ENCODE measurements at regions not wholly inside any gene's neighbourhood (a gene's known extent, or its start where the extent isn't known, plus 50 kb on each side); places are given as distances from the start of the nearest gene placed in this dataset.

- H3K4me1 ChIP-seq, result no peaks in the 10 kb centered on the region
- no peak for TF ChIP-seq CTCF (IDR thresholded peaks at IDR 0.05)
- no peak for TF ChIP-seq EP300 (IDR thresholded peaks at IDR 0.05)
- no peak for TF ChIP-seq POLR2A (IDR thresholded peaks at IDR 0.05)
- no peak for TF ChIP-seq POLR2AphosphoS5 (IDR thresholded peaks at IDR 0.05)
- no peaks in the 10 kb centered on the region for H3K27me3 ChIP-seq
- no peak overlapping the region for H3K27ac ChIP-seq
- H3K9me3 ChIP-seq, result no peaks in the 10 kb centered on the region
- no peak for DNase-seq
- no peaks in the 10 kb centered on the region for H3K36me3 ChIP-seq
- whole genome bisulfite sequencing, 2 donors, result 69 to 86% methylated on average over 3 of the region's 3 CpGs
- H3K4me3 ChIP-seq, result no peak overlapping the region
- ATAC-seq (ENCODE audit: low FRiP score in 2 of 2), result no peak
Observed at GRCh38 chr5:158123595-158123994, 264.6 kb upstream of the CLINT1 start.

GRCh38 chr5:158121678-158122077 is 262.7 kb upstream of the CLINT1 start:
- Histone ChIP-seq H3K4me1 (no peaks in the 10 kb centered on the region), H3K4me3 (no peak overlapping the region), H3K9me3 (no peaks in the 10 kb centered on the region), H3K27ac (no peak overlapping the region), H3K27me3 (no peaks in the 10 kb centered on the region), H3K36me3 (no peaks in the 10 kb centered on the region)
- no peak for ATAC-seq (ENCODE audit: low FRiP score in 2 of 2)
- DNase-seq, result no peak
- 74 to 87% methylated on average over 1 of the region's 1 CpG for WGBS, 2 donors
- no peak for TF ChIP-seq POLR2A (IDR thresholded peaks at IDR 0.05)
- no peak for TF ChIP-seq EP300 (IDR thresholded peaks at IDR 0.05)
- TF ChIP-seq POLR2AphosphoS5 (IDR thresholded peaks at IDR 0.05), result no peak
- no peak for TF ChIP-seq CTCF (IDR thresholded peaks at IDR 0.05)

GRCh38 chr5:158120760-158121159 is 261.8 kb upstream of the CLINT1 start:
- Histone ChIP-seq H3K27me3 (no peaks in the 10 kb centered on the region), H3K27ac (no peak overlapping the region), H3K36me3 (no peaks in the 10 kb centered on the region), H3K9me3 (no peaks in the 10 kb centered on the region), H3K4me3 (no peak overlapping the region), H3K4me1 (no peaks in the 10 kb centered on the region)
- TF ChIP-seq EP300 (IDR thresholded peaks at IDR 0.05) (no peak), CTCF (IDR thresholded peaks at IDR 0.05) (no peak), POLR2AphosphoS5 (IDR thresholded peaks at IDR 0.05) (no peak), POLR2A (IDR thresholded peaks at IDR 0.05) (no peak)
- WGBS, 2 donors, result 96 to 100% methylated on average over 1 of the region's 1 CpG
- no peak for DNase-seq
- no peak for ATAC-seq (ENCODE audit: low FRiP score in 2 of 2)

GRCh38 chr5:158119961-158120723 is 261.2 kb upstream of the CLINT1 start:
- no peaks in the 10 kb centered on the region for H3K36me3 ChIP-seq
- H3K4me3 ChIP-seq, result no peak overlapping the region
- no peak for DNase-seq
- H3K27me3 ChIP-seq, result no peaks in the 10 kb centered on the region
- H3K4me1 ChIP-seq, result no peaks in the 10 kb centered on the region
- ATAC-seq (ENCODE audit: low FRiP score in 2 of 2), result no peak
- no peaks in the 10 kb centered on the region for H3K9me3 ChIP-seq
- TF ChIP-seq EP300 (IDR thresholded peaks at IDR 0.05) (no peak), POLR2A (IDR thresholded peaks at IDR 0.05) (no peak), POLR2AphosphoS5 (IDR thresholded peaks at IDR 0.05) (no peak), CTCF (IDR thresholded peaks at IDR 0.05) (no peak)
- 71 to 72% methylated on average over 5 of the region's 5 CpGs for WGBS, 2 donors
- H3K27ac ChIP-seq, result no peak overlapping the region
